Trophoblast cell (in vitro differentiated cells and primary cell): ENCODE measurements at regions not wholly inside any gene's neighbourhood (a gene's known extent, or its start where the extent isn't known, plus 50 kb on each side); places are given as distances from the start of the nearest gene placed in this dataset.

Experiments
- DNase-seq, 2 donors: peaks; one replicate each; pipeline ENCODE4 v3.0.0-alpha.2; 2016
- H2AFZ ChIP-seq: 2 replicates; pipeline ENCODE4 v1.6.1; 2013; ENCODE audit warnings: low read length, moderate library complexity, mild to moderate bottlenecking; ENCODE audit not compliant: insufficient read depth, poor library complexity
- H2AK5ac ChIP-seq: 2 replicates; pipeline ENCODE4 v1.6.1; 2013; ENCODE audit warnings: mild to moderate bottlenecking, low read length
- H2BK120ac ChIP-seq: 2 replicates; pipeline ENCODE4 v1.6.1; 2013; ENCODE audit warnings: low read length, mild to moderate bottlenecking, moderate library complexity; ENCODE audit not compliant: insufficient read depth, poor library complexity
- H2BK12ac ChIP-seq: 2 replicates; pipeline ENCODE4 v1.6.1; 2013; ENCODE audit warnings: mild to moderate bottlenecking, low read length, moderate library complexity
- H2BK5ac ChIP-seq: 2 replicates; pipeline ENCODE4 v1.6.1; 2013; ENCODE audit warnings: low read length, low read depth, moderate library complexity, mild to moderate bottlenecking; ENCODE audit not compliant: poor library complexity
- H3K14ac ChIP-seq: 2 replicates; pipeline ENCODE4 v1.6.1; 2013; ENCODE audit warnings: mild to moderate bottlenecking, low read length
- H3K18ac ChIP-seq: 2 replicates; pipeline ENCODE4 v1.6.1; 2013; ENCODE audit warnings: mild to moderate bottlenecking, low read length
- H3K23ac ChIP-seq: 2 replicates; pipeline ENCODE4 v1.6.1; 2013; ENCODE audit warnings: low read length
- H3K27ac ChIP-seq: 2 replicates; pipeline ENCODE4 v1.5.1; 2013; ENCODE audit warnings: low read depth, mild to moderate bottlenecking, inconsistent platforms, low read length, moderate library complexity
- H3K27me3 ChIP-seq: 2 replicates; pipeline ENCODE4 v1.6.1; 2013; ENCODE audit warnings: inconsistent platforms, mild to moderate bottlenecking, low read length, moderate library complexity; ENCODE audit not compliant: insufficient read depth
- H3K36me3 ChIP-seq, 2 experiments: 1 replicate in 1 of 2; 2 replicates in 1 of 2; pipeline ENCODE4 v1.6.1; 2013; ENCODE audit warnings: low read length in 2 of 2, mild to moderate bottlenecking in 2 of 2, moderate library complexity in 1 of 2; ENCODE audit not compliant: insufficient read depth in 2 of 2, control insufficient read depth in 1 of 2
- H3K4ac ChIP-seq: 2 replicates; pipeline ENCODE4 v1.6.1; 2013; ENCODE audit warnings: low read depth, mild to moderate bottlenecking, low read length, moderate library complexity
- H3K4me1 ChIP-seq, 2 experiments: 1 replicate in 1 of 2; 2 replicates in 1 of 2; pipeline ENCODE4 v1.6.1; 2013; ENCODE audit warnings: low read length in 2 of 2, mild to moderate bottlenecking in 2 of 2, moderate library complexity in 1 of 2; ENCODE audit not compliant: insufficient read depth in 2 of 2, control insufficient read depth in 1 of 2
- H3K4me2 ChIP-seq: 2 replicates; pipeline ENCODE4 v1.6.1; 2013; ENCODE audit warnings: inconsistent platforms, mild to moderate bottlenecking, low read length, moderate library complexity
- H3K4me3 ChIP-seq: 2 replicates; pipeline ENCODE4 v1.5.1; 2013; ENCODE audit warnings: mild to moderate bottlenecking, low read depth, low read length, inconsistent platforms
- H3K79me1 ChIP-seq: one replicate; pipeline ENCODE4 v1.6.1; 2013; ENCODE audit warnings: low read length
- H3K79me2 ChIP-seq: 2 replicates; pipeline ENCODE4 v1.6.1; 2013; ENCODE audit warnings: low read length, mild to moderate bottlenecking; ENCODE audit not compliant: control insufficient read depth, insufficient read depth, poor library complexity
- H3K9ac ChIP-seq: 2 replicates; pipeline ENCODE4 v1.6.1; 2013; ENCODE audit warnings: mild to moderate bottlenecking, low read length
- H3K9me3 ChIP-seq: 2 replicates; pipeline ENCODE4 v1.6.1; 2013; ENCODE audit warnings: low read depth, mild to moderate bottlenecking, control low read depth, inconsistent platforms, low read length; ENCODE audit not compliant: insufficient read depth
- H4K12ac ChIP-seq: 2 replicates; pipeline ENCODE4 v1.6.1; 2013; ENCODE audit warnings: low read depth, mild to moderate bottlenecking, low read length, moderate library complexity
- H4K8ac ChIP-seq: 2 replicates; pipeline ENCODE4 v1.6.1; 2013; ENCODE audit warnings: low read depth, mild to moderate bottlenecking, low read length, moderate library complexity
- H4K91ac ChIP-seq: one replicate; pipeline ENCODE4 v1.6.1; 2013; ENCODE audit warnings: low read depth, mild to moderate bottlenecking, low read length, moderate library complexity
- WGBS: extraction: QIAGEN DNeasy Blood & Tissue Kit; methylation state at CpG from one replicate; pipeline ENCODE4 v1.1.7; 2013; ENCODE audit warnings: missing lambda C conversion rate; ENCODE audit not compliant: insufficient read length, insufficient coverage; ENCODE audit errors: extremely low coverage; 5-methylcytosine and 5-hydroxymethylcytosine counted together

DNA sequence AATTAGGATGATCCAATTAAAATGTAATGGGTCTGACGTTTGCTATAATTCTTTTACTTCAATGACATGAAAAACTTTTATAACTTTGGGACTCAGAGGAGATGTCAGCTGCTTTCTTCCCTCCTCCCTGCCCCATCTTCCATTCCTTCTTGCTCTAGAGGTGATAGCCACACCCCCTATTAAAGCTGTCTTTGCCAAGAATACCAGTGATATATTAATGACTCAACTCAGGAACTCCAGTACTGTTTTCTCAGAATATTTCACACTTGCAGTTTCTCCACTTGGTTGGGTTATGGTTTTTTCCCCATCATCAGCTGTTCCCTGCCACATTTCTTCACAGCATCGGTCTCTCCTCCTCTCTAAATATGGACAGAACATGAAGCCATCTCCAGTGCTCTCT is 184.0 kb downstream of the KCNE4 start:
- H3K27me3 ChIP-seq: no peaks in the 10 kb centered on the region
- no peak overlapping the region for H3K23ac ChIP-seq
- no peak overlapping the region for H3K4ac ChIP-seq
- H3K4me2 ChIP-seq: no peak overlapping the region
- H3K4me1 ChIP-seq: no peaks in the 10 kb centered on the region
- no peak overlapping the region for H4K8ac ChIP-seq
- H3K9ac ChIP-seq: no peak overlapping the region
- H2AK5ac ChIP-seq: no peak overlapping the region
- DNase-seq: no peak
- no peaks in the 10 kb centered on the region for H3K36me3 ChIP-seq
- no peak overlapping the region for H4K12ac ChIP-seq
- no peak overlapping the region for H3K27ac ChIP-seq
- peaks cover 2% of the 10 kb centered on the region for H3K79me1 ChIP-seq
- H2BK5ac ChIP-seq: no peak overlapping the region
- no peak overlapping the region for H3K4me3 ChIP-seq
- H3K9me3 ChIP-seq: no peaks in the 10 kb centered on the region
- no peak overlapping the region for H4K91ac ChIP-seq
- no peaks in the 10 kb centered on the region for H3K79me2 ChIP-seq
- H2BK120ac ChIP-seq: no peak overlapping the region
- H2AFZ ChIP-seq: no peak overlapping the region
- H3K14ac ChIP-seq: no peak overlapping the region
- no peak overlapping the region for H2BK12ac ChIP-seq
- no peak overlapping the region for H3K18ac ChIP-seq
- no CpG with 5 or more reads among the region's 2 CpGs for WGBS

DNA sequence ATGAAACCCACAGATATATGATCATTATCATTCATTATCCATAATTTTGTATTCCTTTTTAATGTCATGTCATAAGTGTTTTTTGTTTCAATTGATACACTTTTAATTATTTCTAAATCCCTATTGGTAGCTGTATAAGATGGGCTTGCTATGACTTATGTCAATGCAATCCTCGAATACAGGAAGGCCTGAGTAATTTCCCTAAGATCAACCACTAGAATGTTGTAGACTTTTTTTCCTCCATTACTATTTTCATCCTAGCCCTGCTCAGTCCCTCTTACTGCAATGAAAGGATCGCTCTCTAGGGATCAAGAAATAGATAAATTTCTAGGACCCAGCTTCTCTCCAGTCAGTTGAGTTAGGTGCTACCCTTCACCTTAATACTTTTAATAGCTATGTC is 186.3 kb downstream of the KCNE4 start:
- Histone ChIP-seq H3K14ac (no peak overlapping the region), H3K18ac (no peak overlapping the region), H2BK120ac (no peak overlapping the region), H3K9ac (no peak overlapping the region), H2AFZ (no peak overlapping the region), H3K79me2 (no peaks in the 10 kb centered on the region), H4K12ac (no peak overlapping the region), H3K27ac (no peak overlapping the region), H3K4me1 (no peaks in the 10 kb centered on the region), H4K8ac (no peak overlapping the region), H2BK12ac (no peak overlapping the region), H4K91ac (no peak overlapping the region), H3K27me3 (no peaks in the 10 kb centered on the region), H3K36me3 (no peaks in the 10 kb centered on the region), H3K4me3 (no peak overlapping the region), H3K4ac (no peak overlapping the region), H3K79me1 (no peaks in the 10 kb centered on the region), H3K4me2 (no peak overlapping the region), H3K9me3 (no peaks in the 10 kb centered on the region), H3K23ac (no peak overlapping the region), H2AK5ac (no peak overlapping the region), H2BK5ac (no peak overlapping the region)
- DNase-seq: peak in 1 of 2 donors; percentile 52
- no CpG with 5 or more reads among the region's 2 CpGs for WGBS

DNA sequence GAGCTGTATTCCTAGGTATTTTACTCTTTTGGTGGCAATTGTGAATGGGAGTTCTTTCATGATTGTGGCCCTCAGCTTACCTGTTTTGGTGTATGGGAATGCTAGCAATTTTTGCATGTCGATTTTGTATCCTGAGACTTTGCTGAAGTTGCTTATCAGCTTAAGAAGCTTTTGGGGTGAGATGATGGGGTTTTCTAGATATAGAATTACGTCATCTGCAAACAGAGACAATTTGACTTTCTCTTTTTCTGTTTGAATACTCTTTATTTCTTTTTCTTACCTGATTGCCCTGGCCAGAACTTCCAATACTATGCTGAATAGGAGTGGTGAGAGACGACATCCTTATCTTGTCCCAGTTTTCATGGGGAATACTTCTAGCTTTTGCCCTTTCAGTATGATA is 191.2 kb downstream of the KCNE4 start:
- WGBS: no CpG with 5 or more reads among the region's 3 CpGs
- no peaks in the 10 kb centered on the region for H3K4me1 ChIP-seq

DNA sequence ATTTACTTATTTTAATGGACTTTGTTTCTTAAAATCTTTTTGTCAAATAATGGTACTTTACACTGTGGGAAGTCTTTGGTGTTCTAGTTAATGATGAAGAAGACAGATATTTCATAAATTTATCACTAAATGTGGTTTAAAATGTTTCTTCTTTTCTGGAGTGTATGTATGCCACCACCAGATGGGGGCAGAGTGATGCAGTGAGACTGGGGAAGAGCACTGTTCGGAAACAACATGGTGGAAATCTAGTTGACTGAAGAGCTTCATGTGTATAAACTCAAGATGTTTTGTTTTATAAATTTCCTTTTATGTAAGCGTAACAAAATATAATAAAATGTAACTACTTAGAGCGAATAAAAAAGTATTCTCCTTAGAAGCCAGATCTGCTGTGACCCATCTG is 195.1 kb downstream of the KCNE4 start:
- no CpG with 5 or more reads among the region's 3 CpGs for WGBS
- Histone ChIP-seq H3K79me1 (peaks cover 2% of the 10 kb centered on the region), H4K12ac (no peak overlapping the region), H3K4ac (no peak overlapping the region), H3K9ac (no peak overlapping the region), H3K23ac (no peak overlapping the region), H3K9me3 (peaks cover 9% of the 10 kb centered on the region), H3K4me1 (no peaks in the 10 kb centered on the region), H3K27ac (no peak overlapping the region), H2AFZ (no peak overlapping the region), H4K8ac (no peak overlapping the region), H4K91ac (no peak overlapping the region), H3K18ac (no peak overlapping the region), H2BK5ac (no peak overlapping the region), H2AK5ac (no peak overlapping the region), H3K79me2 (peaks cover 1% of the 10 kb centered on the region), H2BK12ac (no peak overlapping the region), H3K4me3 (no peak overlapping the region), H3K14ac (no peak overlapping the region), H2BK120ac (no peak overlapping the region), H3K4me2 (no peak overlapping the region), H3K27me3 (no peaks in the 10 kb centered on the region), H3K36me3 (no peaks in the 10 kb centered on the region)
- DNase-seq: peak in 1 of 2 donors; percentile 49

More for the DNA sequence above, 191.2 kb downstream of the KCNE4 start:
- no peak overlapping the region for H3K18ac ChIP-seq
- no peak overlapping the region for H2BK120ac ChIP-seq
- H2AFZ ChIP-seq: no peak overlapping the region
- H3K79me1 ChIP-seq: peaks cover 2% of the 10 kb centered on the region
- H3K79me2 ChIP-seq: peaks cover 1% of the 10 kb centered on the region
- no peak overlapping the region for H2BK5ac ChIP-seq
- H3K9me3 ChIP-seq: peaks cover 9% of the 10 kb centered on the region
- no peak overlapping the region for H3K14ac ChIP-seq
- no peak overlapping the region for H4K12ac ChIP-seq
- H3K23ac ChIP-seq: no peak overlapping the region
- no peak overlapping the region for H2AK5ac ChIP-seq
- no peak overlapping the region for H3K9ac ChIP-seq
- H4K91ac ChIP-seq: no peak overlapping the region
- no peak overlapping the region for H3K4me3 ChIP-seq
- no peaks in the 10 kb centered on the region for H3K36me3 ChIP-seq
- no peak overlapping the region for H4K8ac ChIP-seq
- H2BK12ac ChIP-seq: no peak overlapping the region
- no peaks in the 10 kb centered on the region for H3K27me3 ChIP-seq
- no peak for DNase-seq
- H3K4ac ChIP-seq: no peak overlapping the region
- H3K27ac ChIP-seq: no peak overlapping the region
- H3K4me2 ChIP-seq: no peak overlapping the region
